ENCODE measurements at regions not wholly inside any gene's neighbourhood (a gene's known extent, or its start where the extent isn't known, plus 50 kb on each side); places are given as distances from the start of the nearest gene placed in this dataset.

- DNase-seq (ENCODE audit: low spot score): peak; percentile 13
These were observed 238.5 kb upstream of the LRRN1 start for GRCh38 chr3:3560591-3561311.

- DNase-seq (ENCODE audit: low spot score): no peak
These were observed 239.4 kb upstream of the LRRN1 start for GRCh38 chr3:3559786-3560185.

GRCh38 chr3:3556078-3556477 is 243.2 kb upstream of the LRRN1 start:
- no peak for DNase-seq (ENCODE audit: low spot score)

- no peak for DNase-seq (ENCODE audit: low spot score)
These were observed 246.0 kb upstream of the LRRN1 start for GRCh38 chr3:3553236-3553635.

DNA sequence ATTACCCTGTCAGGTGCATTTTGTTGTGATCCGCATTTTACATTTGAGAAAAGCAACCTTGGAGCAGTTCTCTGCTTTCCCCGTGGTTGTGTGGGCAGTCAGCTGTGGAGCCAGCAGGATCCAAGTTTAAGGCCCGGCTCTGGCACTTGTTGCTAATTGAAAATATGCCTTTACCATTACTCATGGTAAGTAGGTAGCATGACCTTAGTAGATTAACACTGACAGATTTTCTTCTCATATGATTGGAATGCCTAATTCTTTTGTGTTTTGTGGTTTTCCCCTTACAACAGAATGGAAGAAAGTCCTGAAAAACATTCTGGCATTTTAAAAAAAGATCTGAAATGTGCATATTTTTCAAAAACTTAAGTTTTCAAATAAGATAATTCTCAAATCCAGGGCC is 246.5 kb upstream of the LRRN1 start:
- no peak for DNase-seq (ENCODE audit: low spot score)

DNA sequence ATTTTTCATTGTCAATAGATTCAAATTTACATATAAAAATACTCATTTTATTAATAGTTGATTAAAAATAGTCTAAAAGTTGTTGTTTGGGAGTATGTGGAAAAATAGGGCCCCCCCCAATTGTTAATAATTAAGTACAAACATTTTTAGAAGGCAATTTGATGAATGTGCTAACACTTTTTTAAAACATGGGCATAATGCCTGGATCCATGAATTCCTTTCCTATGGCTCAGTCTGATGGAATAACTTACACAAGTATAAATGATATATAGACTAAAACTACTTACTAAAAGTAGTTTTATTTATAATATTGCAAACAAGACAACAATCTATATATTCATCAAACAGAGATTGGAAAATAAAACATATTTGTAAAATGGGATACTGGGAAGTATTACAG is 247.2 kb upstream of the LRRN1 start:
- no peak for DNase-seq (ENCODE audit: low spot score)

DNA sequence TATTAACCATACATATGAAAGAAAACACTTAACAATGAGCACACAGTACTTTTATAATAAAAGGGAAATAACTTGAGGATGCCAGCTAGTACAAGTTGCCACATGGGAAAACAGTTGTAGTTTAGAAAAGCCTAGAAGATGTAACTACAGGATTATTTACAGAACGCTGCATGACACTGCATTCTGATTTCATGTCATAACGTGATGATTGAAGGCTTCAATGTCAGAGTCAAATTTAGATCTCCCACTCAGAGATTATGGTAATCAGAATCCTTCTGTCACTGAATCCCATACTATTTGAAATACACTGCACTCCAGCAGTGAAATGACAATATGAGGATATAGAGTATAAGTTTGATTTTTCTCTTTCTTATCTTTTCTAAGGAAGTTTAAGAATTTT is 253.9 kb upstream of the LRRN1 start:
- DNase-seq (ENCODE audit: low spot score): no peak

GRCh38 chr3:3538451-3538850 is 260.8 kb upstream of the LRRN1 start:
- peak; percentile 31 for DNase-seq (ENCODE audit: low spot score)

- no peak for DNase-seq (ENCODE audit: low spot score)
These were observed 266.7 kb upstream of the LRRN1 start for GRCh38 chr3:3532508-3532907.

- DNase-seq (ENCODE audit: low spot score): peak; percentile 32
These were observed 267.8 kb upstream of the LRRN1 start for GRCh38 chr3:3531476-3531875.

DNA sequence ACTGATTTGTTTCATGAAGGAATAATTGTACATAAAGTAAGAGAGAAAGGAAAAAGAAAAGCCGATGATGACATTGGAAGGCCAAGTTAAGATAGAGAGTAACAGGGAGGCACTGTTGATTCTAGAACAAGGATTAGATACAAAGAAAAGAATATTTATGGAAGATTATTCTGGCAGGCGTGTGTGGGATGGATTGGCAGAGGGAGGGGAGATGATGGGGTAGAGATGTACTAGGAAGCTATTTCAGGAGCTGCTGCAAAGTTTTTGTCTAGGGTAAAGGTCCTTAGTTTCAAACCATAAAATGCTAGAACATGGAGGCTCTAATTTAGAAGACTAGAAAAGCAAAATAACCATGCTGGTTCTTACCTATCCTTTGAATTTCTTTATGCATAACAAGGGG is 280.0 kb upstream of the LRRN1 start:
- peak; percentile 63 for DNase-seq (ENCODE audit: low spot score)

- DNase-seq (ENCODE audit: low spot score): no peak
These were observed 282.2 kb upstream of the LRRN1 start for GRCh38 chr3:3516996-3517395.

GRCh38 chr3:3516384-3516783 is 282.8 kb upstream of the LRRN1 start:
- no peak for DNase-seq (ENCODE audit: low spot score)

DNA sequence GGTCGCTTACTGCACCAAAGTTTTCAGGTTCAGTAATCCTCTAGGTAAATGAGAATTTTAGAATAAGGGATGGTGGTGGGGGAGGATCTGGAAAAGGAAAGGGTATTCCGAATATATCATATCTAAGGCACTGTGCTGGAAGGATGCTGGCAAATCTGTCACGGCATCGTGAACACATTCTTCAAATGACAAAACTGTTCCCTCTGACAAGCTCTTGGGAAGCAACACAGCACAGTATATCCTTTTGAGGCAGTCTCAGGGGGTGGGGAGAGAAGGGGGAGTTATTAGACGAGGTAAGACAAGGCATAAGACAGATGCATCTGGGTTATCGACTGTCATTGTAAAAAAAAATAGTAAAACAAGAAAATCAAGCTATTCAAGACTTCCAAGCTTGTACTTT is 289.6 kb upstream of the LRRN1 start:
- DNase-seq (ENCODE audit: low spot score): peak; percentile 83

GRCh38 chr3:3504686-3505085 is 294.5 kb upstream of the LRRN1 start:
- DNase-seq (ENCODE audit: low spot score): no peak

DNA sequence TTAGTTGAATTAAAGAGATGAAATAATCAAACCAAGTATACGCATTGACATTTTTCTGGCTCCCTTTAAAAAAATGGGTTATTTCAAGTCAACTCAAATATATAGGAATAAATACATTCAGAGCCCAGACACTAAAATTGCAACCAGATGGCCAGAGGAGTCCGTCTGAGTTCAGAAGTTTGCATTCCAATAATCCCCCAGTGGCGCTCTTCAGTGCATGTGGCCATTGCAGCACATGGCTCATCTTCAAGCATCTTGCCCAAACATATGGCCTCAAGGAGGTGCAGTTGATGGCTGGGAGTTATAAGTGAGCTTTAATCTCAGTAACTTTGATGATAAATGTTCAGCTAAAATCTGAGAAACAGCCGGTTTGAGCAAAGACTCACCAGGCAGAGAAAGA is 295.8 kb upstream of the LRRN1 start:
- DNase-seq (ENCODE audit: low spot score): no peak

DNA sequence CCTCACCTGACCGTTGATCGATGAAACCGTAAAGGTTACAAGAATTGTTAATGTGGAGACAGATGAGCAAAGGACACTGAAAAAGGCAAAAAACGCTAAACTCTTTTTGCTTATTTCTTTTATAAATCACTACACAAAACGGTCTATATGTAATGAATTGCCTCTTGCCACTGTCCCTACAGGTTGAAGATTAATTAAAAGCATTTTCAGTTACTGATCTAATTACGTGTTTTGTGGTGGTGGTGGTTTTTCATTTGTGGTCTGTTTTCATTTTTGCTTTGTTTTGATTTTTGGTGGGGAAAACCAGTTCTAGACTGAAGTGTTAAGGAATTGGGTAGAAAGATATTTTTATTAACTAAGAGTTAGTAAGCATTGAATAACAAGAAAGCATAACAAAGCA is 299.2 kb upstream of the LRRN1 start:
- no peak for DNase-seq (ENCODE audit: low spot score)

DNA sequence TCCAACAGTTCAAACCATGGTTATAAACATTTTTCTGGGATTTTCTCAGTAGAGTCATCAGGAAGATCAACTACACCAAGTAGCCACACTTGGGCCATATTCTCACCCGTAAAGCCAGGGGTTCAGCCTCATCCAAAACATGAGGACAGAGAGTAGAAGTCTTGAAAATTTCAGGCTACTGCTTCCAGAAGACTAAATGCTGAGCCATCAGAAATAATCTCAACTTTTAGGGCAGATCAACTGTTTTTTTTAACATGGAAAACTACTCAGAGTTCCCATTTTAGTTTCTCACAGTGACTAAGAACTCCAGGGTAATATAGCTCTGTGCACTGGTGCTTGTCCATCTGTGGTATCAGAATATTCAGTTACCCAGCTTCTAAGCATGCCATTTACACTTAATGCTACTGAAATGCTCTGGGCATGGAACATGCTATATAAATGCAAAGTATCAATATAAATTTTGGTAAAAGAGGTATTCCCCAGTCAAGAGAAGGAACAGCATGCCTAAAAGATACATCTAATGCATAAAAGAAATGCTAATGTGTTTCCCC is 300.1 kb upstream of the LRRN1 start:
- no peak for DNase-seq (ENCODE audit: low spot score)

DNA sequence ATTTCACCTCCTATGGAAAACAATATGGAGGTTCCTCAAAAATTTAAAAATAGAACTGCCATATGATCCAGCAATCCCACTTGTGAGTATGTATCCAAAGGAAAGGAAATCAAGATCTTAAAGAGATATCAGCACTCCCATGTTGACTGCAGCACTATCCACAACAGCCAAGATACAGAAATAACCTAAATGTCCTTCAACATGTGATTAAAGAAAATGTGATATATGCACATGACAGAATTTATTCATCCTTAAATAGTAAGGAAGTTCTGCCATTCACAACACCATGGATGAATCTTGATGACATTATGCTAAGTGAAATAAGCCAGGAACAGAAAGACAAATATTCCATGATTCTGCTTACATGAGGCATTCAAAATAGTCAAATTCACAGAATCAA is 303.6 kb upstream of the LRRN1 start:
- DNase-seq (ENCODE audit: low spot score): no peak

DNA sequence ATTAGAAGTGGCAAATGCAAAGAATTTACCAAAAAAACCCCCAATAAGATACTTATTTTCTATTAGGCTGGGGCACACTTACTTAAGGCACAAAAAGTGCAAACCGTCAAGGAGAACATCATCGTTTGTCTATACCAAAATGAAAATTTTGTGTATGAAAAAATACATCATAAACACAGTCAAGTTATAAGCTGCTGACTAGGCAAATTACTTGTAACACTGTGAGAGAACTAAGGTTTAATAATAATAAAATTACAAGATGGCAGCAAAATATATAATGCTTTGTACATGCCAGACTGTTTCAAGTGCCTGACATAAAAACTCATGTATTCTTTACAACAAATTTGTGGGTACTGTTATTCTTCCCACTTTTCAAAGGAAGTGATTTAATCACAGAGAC is 297.2 kb upstream of the CRBN start:
- no peak for DNase-seq (ENCODE audit: low spot score)

GRCh38 chr3:3468596-3468995 is 289.1 kb upstream of the CRBN start:
- peak; percentile 6 for DNase-seq (ENCODE audit: low spot score)

- DNase-seq (ENCODE audit: low spot score): no peak
These were observed 284.6 kb upstream of the CRBN start for GRCh38 chr3:3464131-3464530.

- no peak for DNase-seq (ENCODE audit: low spot score)
These were observed 281.8 kb upstream of the CRBN start for GRCh38 chr3:3461317-3461716.

DNA sequence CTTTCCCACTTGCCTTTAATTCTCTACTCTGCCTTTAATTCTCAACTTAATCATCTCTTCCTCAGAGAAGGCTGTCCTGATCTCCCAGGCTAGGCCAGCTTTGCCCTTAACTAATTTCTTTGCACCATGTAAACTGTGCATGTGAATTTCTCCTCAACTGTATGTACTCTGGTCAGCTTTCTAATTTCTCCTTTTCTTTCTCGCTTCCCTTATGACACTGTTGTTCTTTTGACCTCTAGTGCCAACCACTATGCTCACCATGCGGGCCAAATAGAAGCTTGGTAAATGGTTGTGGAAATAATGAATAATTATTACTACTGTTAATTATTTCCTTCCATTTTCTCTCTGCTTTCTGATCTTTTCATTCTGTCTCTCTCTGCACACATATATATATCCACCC is 269.0 kb upstream of the CRBN start:
- no peak for DNase-seq (ENCODE audit: low spot score)

Data from putamen (tissue), 1 donor.